ENCODE measurements at regions not wholly inside any gene's neighbourhood (a gene's known extent, or its start where the extent isn't known, plus 50 kb on each side); places are given as distances from the start of the nearest gene placed in this dataset.

GRCh38 chr2:16217291-16217690 is 276.9 kb downstream of the MYCN start:
- H3K36me3 ChIP-seq (ENCODE audit: control insufficient read depth, insufficient read depth, low read length): no peaks in the 10 kb centered on the region
- H3K4me1 ChIP-seq (ENCODE audit: control insufficient read depth, insufficient read depth, low read length): peaks cover 11% of the 10 kb centered on the region
- H3K9me3 ChIP-seq (ENCODE audit: control insufficient read depth, insufficient read depth, low read length): no peaks in the 10 kb centered on the region
- no peaks in the 10 kb centered on the region for H3K27me3 ChIP-seq (ENCODE audit: control insufficient read depth, insufficient read depth, low read length)
- H3K4me3 ChIP-seq (ENCODE audit: low read depth, low read length): no peak overlapping the region
- H3K27ac ChIP-seq (ENCODE audit: low read depth, low read length): no peak overlapping the region
- no peak for DNase-seq (ENCODE audit: low read depth in 4 of 6, low spot score in 6 of 6)
- 86% methylated on average over 3 of the region's 4 CpGs for WGBS (ENCODE audit: insufficient coverage)

DNA sequence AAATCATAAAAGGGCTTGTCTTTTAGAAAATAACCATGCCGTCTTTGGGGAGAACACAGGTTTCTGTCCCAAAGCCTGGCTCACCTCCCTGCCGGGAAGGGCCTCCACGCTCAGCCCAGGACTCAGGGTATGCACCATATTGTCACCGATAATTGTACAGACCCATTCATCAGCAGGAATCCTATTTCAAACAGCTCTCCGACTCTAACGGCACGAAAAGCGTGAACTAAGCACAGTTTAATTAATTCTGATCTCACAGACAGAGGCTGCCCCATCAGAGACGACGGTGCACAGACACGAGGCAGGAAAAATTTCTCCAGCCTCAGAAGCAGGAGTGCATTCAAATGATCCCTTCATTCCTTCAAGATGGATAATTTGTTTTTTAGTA is 276.2 kb downstream of the MYCN start:
- H3K27ac ChIP-seq (ENCODE audit: low read depth, low read length): no peak overlapping the region
- H3K27me3 ChIP-seq (ENCODE audit: control insufficient read depth, insufficient read depth, low read length): no peaks in the 10 kb centered on the region
- DNase-seq (ENCODE audit: low read depth in 4 of 6, low spot score in 6 of 6): peak in 2 of 6 donors; percentile 63 to 87
- H3K4me3 ChIP-seq (ENCODE audit: low read depth, low read length): no peak overlapping the region
- 28% methylated on average over 10 of the region's 11 CpGs for WGBS (ENCODE audit: insufficient coverage)
- no peaks in the 10 kb centered on the region for H3K9me3 ChIP-seq (ENCODE audit: control insufficient read depth, insufficient read depth, low read length)
- H3K36me3 ChIP-seq (ENCODE audit: control insufficient read depth, insufficient read depth, low read length): no peaks in the 10 kb centered on the region
- peaks cover 11% of the 10 kb centered on the region for H3K4me1 ChIP-seq (ENCODE audit: control insufficient read depth, insufficient read depth, low read length)

DNA sequence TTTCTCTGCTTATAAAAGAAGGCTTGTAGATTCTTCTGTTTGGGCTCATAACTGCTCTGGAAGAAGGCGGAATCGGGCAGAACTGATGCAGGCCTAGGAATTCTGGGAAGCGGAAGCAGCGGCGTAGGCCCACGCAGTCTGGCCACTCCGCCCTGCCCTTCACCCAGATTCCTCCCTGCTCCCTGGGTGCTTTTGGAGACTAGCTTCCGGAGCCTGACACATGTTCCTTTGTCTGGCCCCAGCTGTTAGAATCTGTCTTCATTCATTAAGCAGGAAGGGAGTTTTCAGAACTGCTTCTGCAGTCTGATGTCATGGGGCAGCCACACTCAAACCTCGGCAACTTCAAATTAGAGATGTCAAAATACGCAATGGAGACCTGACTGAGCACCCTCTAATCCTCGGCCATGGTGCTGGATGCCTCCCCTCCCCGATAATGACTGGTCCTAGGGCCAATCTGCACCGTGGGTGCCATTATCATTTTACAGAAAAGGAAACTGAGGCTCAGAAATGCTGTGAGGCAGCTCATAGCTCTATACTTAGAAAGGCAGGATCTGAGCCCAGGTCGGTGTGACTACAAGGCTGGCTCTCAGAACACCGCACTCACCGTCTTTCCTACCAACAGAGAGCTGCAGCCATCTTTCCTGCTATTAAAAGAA is 275.7 kb downstream of the MYCN start:
- no peaks in the 10 kb centered on the region for H3K27me3 ChIP-seq (ENCODE audit: control insufficient read depth, insufficient read depth, low read length)
- no peaks in the 10 kb centered on the region for H3K9me3 ChIP-seq (ENCODE audit: control insufficient read depth, insufficient read depth, low read length)
- peak overlapping the region; percentile 27 for H3K27ac ChIP-seq (ENCODE audit: low read depth, low read length)
- 69% methylated on average over 14 of the region's 16 CpGs for WGBS (ENCODE audit: insufficient coverage)
- H3K4me1 ChIP-seq (ENCODE audit: control insufficient read depth, insufficient read depth, low read length): peaks cover 11% of the 10 kb centered on the region
- peak in 2 of 6 donors; percentile 60 to 62 for DNase-seq (ENCODE audit: low read depth in 4 of 6, low spot score in 6 of 6)
- H3K36me3 ChIP-seq (ENCODE audit: control insufficient read depth, insufficient read depth, low read length): no peaks in the 10 kb centered on the region
- no peak overlapping the region for H3K4me3 ChIP-seq (ENCODE audit: low read depth, low read length)

- no peak for DNase-seq (ENCODE audit: low read depth in 4 of 6, low spot score in 6 of 6)
- no peaks in the 10 kb centered on the region for H3K36me3 ChIP-seq (ENCODE audit: control insufficient read depth, insufficient read depth, low read length)
- H3K27ac ChIP-seq (ENCODE audit: low read depth, low read length): no peak overlapping the region
- peaks cover 11% of the 10 kb centered on the region for H3K4me1 ChIP-seq (ENCODE audit: control insufficient read depth, insufficient read depth, low read length)
- H3K27me3 ChIP-seq (ENCODE audit: control insufficient read depth, insufficient read depth, low read length): no peaks in the 10 kb centered on the region
- no peak overlapping the region for H3K4me3 ChIP-seq (ENCODE audit: low read depth, low read length)
- WGBS (ENCODE audit: insufficient coverage): 100% methylated on average over 1 of the region's 5 CpGs
- no peaks in the 10 kb centered on the region for H3K9me3 ChIP-seq (ENCODE audit: control insufficient read depth, insufficient read depth, low read length)
These were observed 274.5 kb downstream of the MYCN start for GRCh38 chr2:16214861-16215260.

GRCh38 chr2:16214391-16214790 is 274.0 kb downstream of the MYCN start:
- H3K27me3 ChIP-seq (ENCODE audit: control insufficient read depth, insufficient read depth, low read length): no peaks in the 10 kb centered on the region
- no peak overlapping the region for H3K27ac ChIP-seq (ENCODE audit: low read depth, low read length)
- no CpG with 5 or more reads among the region's 1 CpG for whole genome bisulfite sequencing (ENCODE audit: insufficient coverage)
- H3K4me3 ChIP-seq (ENCODE audit: low read depth, low read length): no peak overlapping the region
- DNase-seq (ENCODE audit: low read depth in 4 of 6, low spot score in 6 of 6): no peak
- no peaks in the 10 kb centered on the region for H3K36me3 ChIP-seq (ENCODE audit: control insufficient read depth, insufficient read depth, low read length)
- H3K4me1 ChIP-seq (ENCODE audit: control insufficient read depth, insufficient read depth, low read length): peaks cover 11% of the 10 kb centered on the region
- no peaks in the 10 kb centered on the region for H3K9me3 ChIP-seq (ENCODE audit: control insufficient read depth, insufficient read depth, low read length)

GRCh38 chr2:16212321-16212720 is 272.0 kb downstream of the MYCN start:
- Histone ChIP-seq H3K27ac (ENCODE audit: low read depth, low read length) (no peak overlapping the region), H3K36me3 (ENCODE audit: control insufficient read depth, insufficient read depth, low read length) (no peaks in the 10 kb centered on the region), H3K4me3 (ENCODE audit: low read depth, low read length) (no peak overlapping the region), H3K27me3 (ENCODE audit: control insufficient read depth, insufficient read depth, low read length) (no peaks in the 10 kb centered on the region), H3K9me3 (ENCODE audit: control insufficient read depth, insufficient read depth, low read length) (no peaks in the 10 kb centered on the region), H3K4me1 (ENCODE audit: control insufficient read depth, insufficient read depth, low read length) (peaks cover 11% of the 10 kb centered on the region)
- DNase-seq (ENCODE audit: low read depth in 4 of 6, low spot score in 6 of 6): no peak
- no CpG with 5 or more reads among the region's 6 CpGs for WGBS (ENCODE audit: insufficient coverage)

DNA sequence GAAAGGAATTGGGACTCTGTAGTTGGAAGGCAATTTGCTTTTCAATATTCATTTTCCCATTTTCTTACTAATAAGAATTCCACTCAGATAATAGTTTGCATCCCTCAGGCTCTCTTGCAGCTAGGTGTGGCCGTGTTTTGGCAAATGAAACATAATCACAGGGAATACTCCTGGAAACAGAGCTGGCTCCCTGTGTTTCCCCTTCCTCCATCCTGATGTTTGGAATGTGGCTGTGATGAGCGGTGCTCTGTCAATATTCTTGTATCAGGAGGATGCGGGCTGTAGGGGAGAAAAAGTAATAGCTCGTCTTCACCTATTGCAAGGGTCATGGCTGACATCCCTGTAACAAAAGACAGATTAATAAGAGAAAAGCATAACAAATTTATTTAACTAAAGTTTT is 271.0 kb downstream of the MYCN start:
- no CpG with 5 or more reads among the region's 4 CpGs for WGBS (ENCODE audit: insufficient coverage)
- no peak for DNase-seq (ENCODE audit: low read depth in 4 of 6, low spot score in 6 of 6)
- Histone ChIP-seq H3K36me3 (ENCODE audit: control insufficient read depth, insufficient read depth, low read length) (no peaks in the 10 kb centered on the region), H3K4me3 (ENCODE audit: low read depth, low read length) (no peak overlapping the region), H3K4me1 (ENCODE audit: control insufficient read depth, insufficient read depth, low read length) (peaks cover 7% of the 10 kb centered on the region), H3K27ac (ENCODE audit: low read depth, low read length) (no peak overlapping the region), H3K9me3 (ENCODE audit: control insufficient read depth, insufficient read depth, low read length) (no peaks in the 10 kb centered on the region), H3K27me3 (ENCODE audit: control insufficient read depth, insufficient read depth, low read length) (no peaks in the 10 kb centered on the region)

- DNase-seq (ENCODE audit: low read depth in 4 of 6, low spot score in 6 of 6): no peak
- Histone ChIP-seq H3K36me3 (ENCODE audit: control insufficient read depth, insufficient read depth, low read length) (no peaks in the 10 kb centered on the region), H3K27me3 (ENCODE audit: control insufficient read depth, insufficient read depth, low read length) (no peaks in the 10 kb centered on the region), H3K27ac (ENCODE audit: low read depth, low read length) (no peak overlapping the region), H3K4me1 (ENCODE audit: control insufficient read depth, insufficient read depth, low read length) (peaks cover 2% of the 10 kb centered on the region), H3K9me3 (ENCODE audit: control insufficient read depth, insufficient read depth, low read length) (no peaks in the 10 kb centered on the region), H3K4me3 (ENCODE audit: low read depth, low read length) (no peak overlapping the region)
- 94% methylated on average over 2 of the region's 2 CpGs for WGBS (ENCODE audit: insufficient coverage)
These were observed 270.5 kb downstream of the MYCN start for GRCh38 chr2:16210841-16211240.

DNA sequence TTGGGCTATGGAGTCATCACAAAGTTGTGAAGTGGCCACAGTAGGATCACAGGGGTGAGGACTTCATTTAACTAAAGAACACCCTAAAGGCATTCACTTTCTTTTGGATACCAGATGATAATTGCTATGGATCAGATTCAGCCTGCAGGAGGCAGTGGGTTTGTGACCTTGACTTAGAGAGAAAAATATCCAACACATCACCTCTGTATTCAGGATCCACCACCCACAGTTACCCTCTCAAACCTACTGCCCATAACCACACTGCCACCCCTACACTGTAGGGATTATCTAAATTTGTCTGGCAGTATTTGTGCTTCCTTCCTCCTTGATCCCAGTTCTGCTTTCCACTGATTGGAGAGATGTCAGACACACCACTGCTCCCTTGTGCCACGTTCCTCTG is 269.4 kb downstream of the MYCN start:
- WGBS (ENCODE audit: insufficient coverage): 92% methylated on average over 1 of the region's 1 CpG
- no peaks in the 10 kb centered on the region for H3K4me1 ChIP-seq (ENCODE audit: control insufficient read depth, insufficient read depth, low read length)
- H3K36me3 ChIP-seq (ENCODE audit: control insufficient read depth, insufficient read depth, low read length): no peaks in the 10 kb centered on the region
- no peaks in the 10 kb centered on the region for H3K27me3 ChIP-seq (ENCODE audit: control insufficient read depth, insufficient read depth, low read length)
- no peak overlapping the region for H3K27ac ChIP-seq (ENCODE audit: low read depth, low read length)
- H3K4me3 ChIP-seq (ENCODE audit: low read depth, low read length): no peak overlapping the region
- no peak for DNase-seq (ENCODE audit: low read depth in 4 of 6, low spot score in 6 of 6)
- H3K9me3 ChIP-seq (ENCODE audit: control insufficient read depth, insufficient read depth, low read length): no peaks in the 10 kb centered on the region

- no peak for DNase-seq (ENCODE audit: low read depth in 4 of 6, low spot score in 6 of 6)
- Histone ChIP-seq H3K27me3 (ENCODE audit: control insufficient read depth, insufficient read depth, low read length) (peaks cover under 1% of the 10 kb centered on the region), H3K4me3 (ENCODE audit: low read depth, low read length) (no peak overlapping the region), H3K9me3 (ENCODE audit: control insufficient read depth, insufficient read depth, low read length) (no peaks in the 10 kb centered on the region), H3K36me3 (ENCODE audit: control insufficient read depth, insufficient read depth, low read length) (no peaks in the 10 kb centered on the region), H3K27ac (ENCODE audit: low read depth, low read length) (no peak overlapping the region), H3K4me1 (ENCODE audit: control insufficient read depth, insufficient read depth, low read length) (no peaks in the 10 kb centered on the region)
- WGBS (ENCODE audit: insufficient coverage): 100% methylated on average over 1 of the region's 1 CpG
These were observed 268.6 kb downstream of the MYCN start for GRCh38 chr2:16208921-16209320.

All from spinal cord (tissue), 9 donors.